ENCODE measurements at regions not wholly inside any gene's neighbourhood (a gene's known extent, or its start where the extent isn't known, plus 50 kb on each side); places are given as distances from the start of the nearest gene placed in this dataset.

DNA sequence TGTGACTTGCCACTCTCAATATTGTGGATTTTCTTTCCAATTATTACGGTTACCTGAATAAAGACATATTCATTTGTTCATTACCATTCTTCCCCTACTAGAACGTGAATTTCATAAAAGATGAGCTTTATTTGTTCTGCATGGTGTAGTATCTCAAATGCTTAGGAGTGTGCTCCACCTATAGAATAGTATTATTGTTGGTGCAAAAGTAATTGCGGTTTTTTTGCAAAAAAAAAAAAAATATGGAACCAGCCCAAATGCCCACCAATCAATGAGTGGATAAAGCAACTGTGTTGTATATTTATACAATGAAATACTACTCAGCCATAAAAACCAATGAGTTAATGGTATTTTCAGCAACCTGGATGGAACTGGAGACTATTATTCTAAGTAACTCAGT is 525.5 kb upstream of the PRKX start:
- Histone ChIP-seq H3K36me3 (ENCODE audit: control insufficient read depth, insufficient read depth, low read length) (no peaks in the 10 kb centered on the region), H3K4me1 (ENCODE audit: control insufficient read depth, insufficient read depth, low read length) (no peaks in the 10 kb centered on the region), H3K9me3 (ENCODE audit: control insufficient read depth, insufficient read depth, low read length) (no peaks in the 10 kb centered on the region), H3K9ac (ENCODE audit: low read depth, low read length) (no peak overlapping the region), H3K4me3 (ENCODE audit: low read depth, low read length) (no peak overlapping the region), H3K27me3 (ENCODE audit: control insufficient read depth, insufficient read depth, low read length) (no peaks in the 10 kb centered on the region)

DNA sequence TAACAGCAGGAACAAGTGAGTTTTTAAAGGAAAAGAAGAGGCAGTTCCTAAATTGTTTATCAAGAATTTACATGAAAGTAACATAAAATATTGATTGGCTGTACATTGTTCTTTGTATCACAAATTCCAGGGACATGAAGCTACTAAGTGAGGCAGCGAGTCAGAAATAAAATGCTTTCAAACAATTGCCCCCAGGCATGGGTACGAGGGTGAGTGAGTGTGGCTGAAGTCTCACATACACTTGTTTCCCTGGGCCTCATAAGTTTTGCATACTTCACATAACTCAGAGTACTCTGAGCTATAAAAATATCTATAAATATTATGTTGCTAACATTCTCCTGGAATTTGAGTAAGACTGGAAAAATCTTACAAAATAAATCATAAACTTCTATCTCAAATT is 511.6 kb upstream of the PRKX start:
- Histone ChIP-seq H3K4me3 (ENCODE audit: low read depth, low read length) (no peak overlapping the region), H3K4me1 (ENCODE audit: control insufficient read depth, insufficient read depth, low read length) (no peaks in the 10 kb centered on the region), H3K9ac (ENCODE audit: low read depth, low read length) (no peak overlapping the region), H3K27me3 (ENCODE audit: control insufficient read depth, insufficient read depth, low read length) (no peaks in the 10 kb centered on the region), H3K36me3 (ENCODE audit: control insufficient read depth, insufficient read depth, low read length) (no peaks in the 10 kb centered on the region), H3K9me3 (ENCODE audit: control insufficient read depth, insufficient read depth, low read length) (no peaks in the 10 kb centered on the region)

DNA sequence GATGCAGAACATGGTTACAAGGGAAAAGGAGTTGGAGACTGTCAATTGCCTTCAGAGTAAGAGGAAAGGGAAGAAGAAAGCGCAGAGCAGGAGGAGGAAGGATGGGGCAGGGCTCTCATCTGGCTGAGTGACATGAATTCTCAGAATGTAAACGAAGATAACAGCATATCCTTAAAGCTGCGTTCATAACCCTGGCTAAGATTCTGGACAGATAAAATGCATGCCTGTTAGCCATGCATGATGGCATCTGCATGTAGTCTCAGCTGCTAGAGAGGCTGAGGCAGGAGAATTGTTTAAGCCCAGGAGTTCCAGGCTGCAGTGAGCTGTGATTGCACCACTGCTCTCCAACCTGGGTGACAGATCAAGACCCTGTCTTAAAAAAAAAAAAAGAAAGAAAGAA is 493.5 kb upstream of the PRKX start:
- H3K4me3 ChIP-seq (ENCODE audit: low read depth, low read length): no peak overlapping the region
- H3K36me3 ChIP-seq (ENCODE audit: control insufficient read depth, insufficient read depth, low read length): no peaks in the 10 kb centered on the region
- H3K4me1 ChIP-seq (ENCODE audit: control insufficient read depth, insufficient read depth, low read length): no peaks in the 10 kb centered on the region
- H3K27me3 ChIP-seq (ENCODE audit: control insufficient read depth, insufficient read depth, low read length): no peaks in the 10 kb centered on the region
- H3K9me3 ChIP-seq (ENCODE audit: control insufficient read depth, insufficient read depth, low read length): no peaks in the 10 kb centered on the region
- H3K9ac ChIP-seq (ENCODE audit: low read depth, low read length): no peak overlapping the region

DNA sequence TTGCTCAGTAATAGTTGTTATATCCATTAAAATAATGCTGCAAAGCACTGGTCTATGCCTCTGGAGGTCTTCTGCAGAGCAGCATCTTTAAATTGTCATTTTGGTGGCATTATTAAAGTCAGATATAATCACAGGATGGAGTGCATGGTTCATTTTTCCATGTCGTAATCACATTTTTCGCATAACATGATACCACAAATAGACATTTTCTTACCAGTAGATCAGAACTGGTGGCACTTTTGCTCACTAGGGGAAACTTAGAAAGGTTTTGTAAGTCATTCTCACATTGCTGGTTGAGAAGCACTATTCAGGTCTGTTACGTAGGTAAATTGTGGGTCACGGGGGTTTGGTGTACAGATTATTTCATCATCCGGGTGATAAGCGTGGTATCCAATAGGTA is 484.5 kb upstream of the PRKX start:
- Histone ChIP-seq H3K4me3 (ENCODE audit: low read depth, low read length) (no peak overlapping the region), H3K27me3 (ENCODE audit: control insufficient read depth, insufficient read depth, low read length) (no peaks in the 10 kb centered on the region), H3K4me1 (ENCODE audit: control insufficient read depth, insufficient read depth, low read length) (no peaks in the 10 kb centered on the region), H3K9me3 (ENCODE audit: control insufficient read depth, insufficient read depth, low read length) (no peaks in the 10 kb centered on the region), H3K36me3 (ENCODE audit: control insufficient read depth, insufficient read depth, low read length) (no peaks in the 10 kb centered on the region), H3K9ac (ENCODE audit: low read depth, low read length) (no peak overlapping the region)

DNA sequence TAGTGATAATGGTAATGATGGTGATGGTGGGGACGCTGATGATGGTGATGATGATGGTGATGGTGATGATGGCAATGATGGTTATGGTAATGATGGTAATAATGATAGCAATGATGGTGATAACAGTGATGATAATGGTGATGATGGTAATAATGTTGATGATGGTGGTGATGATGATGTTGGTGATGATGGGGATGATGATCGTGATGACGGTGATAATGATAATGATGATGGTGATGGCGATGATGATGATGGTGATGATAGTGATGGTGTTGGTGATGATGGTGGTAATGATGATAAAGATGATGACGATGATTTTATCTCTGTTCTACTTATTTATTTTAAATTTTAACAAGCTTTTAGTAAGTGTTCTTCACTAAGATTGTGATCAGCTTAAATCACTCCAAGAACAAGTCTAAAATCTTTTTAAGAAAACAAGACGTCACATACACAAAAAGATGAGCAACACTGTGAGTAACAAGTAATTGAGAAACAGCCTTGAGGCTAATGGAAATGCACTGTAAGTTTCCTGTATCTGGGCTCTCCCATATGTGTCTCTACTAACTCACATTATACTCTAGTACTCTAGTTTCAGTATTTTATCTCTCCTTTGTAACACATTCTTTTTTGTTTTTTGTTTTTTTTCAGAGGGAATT is 480.2 kb upstream of the PRKX start:
- no peak overlapping the region for H3K9ac ChIP-seq (ENCODE audit: low read depth, low read length)
- H3K9me3 ChIP-seq (ENCODE audit: control insufficient read depth, insufficient read depth, low read length): no peaks in the 10 kb centered on the region
- H3K36me3 ChIP-seq (ENCODE audit: control insufficient read depth, insufficient read depth, low read length): no peaks in the 10 kb centered on the region
- no peak overlapping the region for H3K4me3 ChIP-seq (ENCODE audit: low read depth, low read length)
- no peaks in the 10 kb centered on the region for H3K27me3 ChIP-seq (ENCODE audit: control insufficient read depth, insufficient read depth, low read length)
- H3K4me1 ChIP-seq (ENCODE audit: control insufficient read depth, insufficient read depth, low read length): no peaks in the 10 kb centered on the region

DNA sequence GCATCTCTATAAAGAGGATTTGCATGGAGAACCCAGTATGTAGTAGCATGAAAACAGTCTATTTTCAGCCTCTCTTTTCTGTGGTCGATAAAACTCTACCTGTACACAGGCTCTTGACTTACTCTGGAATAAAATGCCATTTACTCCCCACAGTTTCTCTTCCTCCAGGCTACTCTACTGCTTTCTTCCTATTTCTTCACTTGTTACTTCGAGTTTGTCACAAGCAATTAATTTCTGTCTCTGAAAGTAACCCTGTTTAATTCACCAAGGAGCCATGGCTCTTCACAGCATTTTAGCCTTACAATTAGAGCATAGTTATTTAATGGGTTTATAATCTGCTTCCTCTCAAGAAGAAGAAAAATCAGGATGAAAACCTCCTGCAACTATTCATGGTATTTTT is 472.9 kb upstream of the PRKX start:
- peaks cover 12% of the 10 kb centered on the region for H3K4me1 ChIP-seq (ENCODE audit: control insufficient read depth, insufficient read depth, low read length)
- no peaks in the 10 kb centered on the region for H3K27me3 ChIP-seq (ENCODE audit: control insufficient read depth, insufficient read depth, low read length)
- H3K36me3 ChIP-seq (ENCODE audit: control insufficient read depth, insufficient read depth, low read length): no peaks in the 10 kb centered on the region
- no peak overlapping the region for H3K4me3 ChIP-seq (ENCODE audit: low read depth, low read length)
- H3K9ac ChIP-seq (ENCODE audit: low read depth, low read length): no peak overlapping the region
- H3K9me3 ChIP-seq (ENCODE audit: control insufficient read depth, insufficient read depth, low read length): no peaks in the 10 kb centered on the region

DNA sequence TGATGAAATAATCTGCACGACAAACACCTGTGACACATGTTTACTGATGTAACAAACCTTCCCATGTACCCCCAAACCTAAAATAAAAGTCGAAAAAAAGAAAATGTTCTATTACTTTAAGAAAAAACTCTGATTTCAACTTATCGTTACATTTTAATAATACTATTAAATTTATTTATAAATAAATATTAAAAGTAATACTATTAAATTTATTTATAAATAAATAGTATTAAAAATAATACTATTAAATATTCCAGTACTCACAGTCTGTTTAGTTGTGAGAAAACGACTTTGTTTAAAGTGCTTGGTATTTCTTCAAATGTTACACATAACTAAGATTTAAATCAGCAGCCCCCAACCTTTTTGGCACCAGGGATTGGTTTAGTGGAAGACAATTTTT is 471.6 kb upstream of the PRKX start:
- peaks cover 14% of the 10 kb centered on the region for H3K4me1 ChIP-seq (ENCODE audit: control insufficient read depth, insufficient read depth, low read length)
- H3K9ac ChIP-seq (ENCODE audit: low read depth, low read length): no peak overlapping the region
- H3K9me3 ChIP-seq (ENCODE audit: control insufficient read depth, insufficient read depth, low read length): no peaks in the 10 kb centered on the region
- no peaks in the 10 kb centered on the region for H3K36me3 ChIP-seq (ENCODE audit: control insufficient read depth, insufficient read depth, low read length)
- H3K27me3 ChIP-seq (ENCODE audit: control insufficient read depth, insufficient read depth, low read length): no peaks in the 10 kb centered on the region
- H3K4me3 ChIP-seq (ENCODE audit: low read depth, low read length): no peak overlapping the region

DNA sequence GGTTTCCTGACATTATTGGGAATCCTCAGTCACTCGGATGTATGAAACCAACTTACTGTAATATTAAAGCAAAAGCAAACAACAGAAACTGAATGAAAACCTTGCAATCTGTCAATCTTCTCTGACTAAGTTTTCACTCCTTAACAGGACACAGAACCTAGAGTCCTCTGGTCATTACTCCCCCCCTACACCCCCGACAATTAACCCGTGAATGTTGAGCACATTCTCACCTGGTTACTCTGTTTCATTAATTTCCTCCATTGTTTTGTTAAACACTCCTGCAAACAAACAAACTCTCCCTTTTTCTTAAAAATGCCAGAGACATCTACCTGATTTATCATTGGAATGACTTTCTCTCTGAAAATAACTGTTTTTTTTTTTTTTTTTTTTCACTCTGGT is 469.0 kb upstream of the PRKX start:
- H3K4me1 ChIP-seq (ENCODE audit: control insufficient read depth, insufficient read depth, low read length): peaks cover 20% of the 10 kb centered on the region

DNA sequence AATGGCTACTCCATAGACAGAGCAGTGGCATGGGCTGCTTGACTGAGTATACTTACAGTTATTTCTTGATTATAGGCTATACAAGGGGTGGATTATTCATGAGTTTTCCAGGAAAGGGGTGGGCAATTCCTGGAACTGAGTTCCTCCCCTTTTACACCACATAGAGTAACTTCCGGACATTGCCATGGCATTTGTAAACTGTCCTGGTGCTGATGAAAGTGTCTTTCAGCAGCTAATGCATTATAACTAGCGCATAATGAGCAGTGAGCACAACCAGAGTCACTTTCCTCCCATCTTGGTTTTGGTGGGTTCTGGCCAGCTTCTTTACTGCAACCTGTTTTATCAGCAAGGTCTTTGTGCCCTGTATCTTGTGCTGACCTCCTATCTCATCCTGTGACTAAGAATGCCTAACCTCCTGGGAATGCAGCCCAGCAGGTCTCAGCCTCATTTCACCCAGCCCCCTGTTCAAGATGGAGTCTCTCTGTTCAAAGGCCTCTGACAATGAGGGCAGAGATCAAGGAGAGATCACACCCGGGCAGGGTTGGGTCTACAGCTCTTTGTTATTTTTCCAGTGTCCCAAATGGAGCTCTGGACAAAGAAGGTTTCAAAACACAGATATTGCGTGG is 468.4 kb upstream of the PRKX start:
- H3K9ac ChIP-seq (ENCODE audit: low read depth, low read length): no peak overlapping the region

More for the DNA sequence above, 469.0 kb upstream of the PRKX start:
- H3K4me3 ChIP-seq (ENCODE audit: low read depth, low read length): no peak overlapping the region
- H3K27me3 ChIP-seq (ENCODE audit: control insufficient read depth, insufficient read depth, low read length): no peaks in the 10 kb centered on the region
- H3K36me3 ChIP-seq (ENCODE audit: control insufficient read depth, insufficient read depth, low read length): no peaks in the 10 kb centered on the region
- H3K9ac ChIP-seq (ENCODE audit: low read depth, low read length): no peak overlapping the region
- no peaks in the 10 kb centered on the region for H3K9me3 ChIP-seq (ENCODE audit: control insufficient read depth, insufficient read depth, low read length)

DNA sequence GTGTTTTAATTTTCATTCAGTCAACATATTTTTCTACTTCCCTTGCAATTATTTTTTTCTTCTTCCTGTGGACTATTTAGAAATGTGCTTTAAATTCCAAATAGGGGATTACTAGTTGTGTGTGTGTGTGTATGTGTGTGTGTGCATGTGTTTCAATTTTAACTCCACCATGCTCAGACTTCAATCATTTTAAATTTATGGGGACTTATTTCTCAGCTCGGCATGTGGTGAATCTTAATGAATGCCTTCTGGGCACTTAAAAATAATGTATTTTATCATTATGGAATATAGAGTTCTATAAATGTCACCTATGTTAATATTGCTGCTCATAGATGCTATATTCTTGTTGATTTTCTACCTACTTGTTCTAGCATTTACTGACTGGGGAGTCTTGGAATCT is 465.6 kb upstream of the PRKX start:
- Histone ChIP-seq H3K9ac (ENCODE audit: low read depth, low read length) (no peak overlapping the region), H3K4me1 (ENCODE audit: control insufficient read depth, insufficient read depth, low read length) (peaks cover 20% of the 10 kb centered on the region), H3K27me3 (ENCODE audit: control insufficient read depth, insufficient read depth, low read length) (no peaks in the 10 kb centered on the region), H3K36me3 (ENCODE audit: control insufficient read depth, insufficient read depth, low read length) (no peaks in the 10 kb centered on the region), H3K4me3 (ENCODE audit: low read depth, low read length) (no peak overlapping the region), H3K9me3 (ENCODE audit: control insufficient read depth, insufficient read depth, low read length) (no peaks in the 10 kb centered on the region)

More for the DNA sequence above, 468.4 kb upstream of the PRKX start:
- Histone ChIP-seq H3K4me1 (ENCODE audit: control insufficient read depth, insufficient read depth, low read length) (peaks cover 20% of the 10 kb centered on the region), H3K9me3 (ENCODE audit: control insufficient read depth, insufficient read depth, low read length) (no peaks in the 10 kb centered on the region), H3K27me3 (ENCODE audit: control insufficient read depth, insufficient read depth, low read length) (no peaks in the 10 kb centered on the region), H3K4me3 (ENCODE audit: low read depth, low read length) (no peak overlapping the region), H3K36me3 (ENCODE audit: control insufficient read depth, insufficient read depth, low read length) (no peaks in the 10 kb centered on the region)

DNA sequence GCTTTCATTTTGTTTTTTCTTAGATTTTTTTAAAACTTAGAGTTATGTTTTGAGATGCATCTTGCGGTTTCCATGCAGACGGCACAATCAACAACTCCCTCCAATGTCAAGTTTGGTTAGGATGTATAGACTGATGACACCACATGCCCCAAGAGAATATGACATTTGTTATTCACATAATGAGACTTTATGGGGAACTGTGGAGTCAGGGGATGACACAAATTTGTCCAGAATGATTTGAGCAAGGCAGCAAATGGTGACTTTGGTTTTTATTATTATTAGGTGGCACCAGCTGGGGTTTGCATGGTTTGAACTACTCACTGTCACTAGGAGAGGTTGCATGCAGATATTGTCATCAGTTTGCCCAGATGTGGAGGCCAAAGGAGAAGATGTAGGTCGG is 461.8 kb upstream of the PRKX start:
- Histone ChIP-seq H3K9ac (ENCODE audit: low read depth, low read length) (no peak overlapping the region), H3K27me3 (ENCODE audit: control insufficient read depth, insufficient read depth, low read length) (no peaks in the 10 kb centered on the region), H3K4me3 (ENCODE audit: low read depth, low read length) (no peak overlapping the region), H3K4me1 (ENCODE audit: control insufficient read depth, insufficient read depth, low read length) (peaks cover 5% of the 10 kb centered on the region), H3K36me3 (ENCODE audit: control insufficient read depth, insufficient read depth, low read length) (no peaks in the 10 kb centered on the region), H3K9me3 (ENCODE audit: control insufficient read depth, insufficient read depth, low read length) (no peaks in the 10 kb centered on the region)

DNA sequence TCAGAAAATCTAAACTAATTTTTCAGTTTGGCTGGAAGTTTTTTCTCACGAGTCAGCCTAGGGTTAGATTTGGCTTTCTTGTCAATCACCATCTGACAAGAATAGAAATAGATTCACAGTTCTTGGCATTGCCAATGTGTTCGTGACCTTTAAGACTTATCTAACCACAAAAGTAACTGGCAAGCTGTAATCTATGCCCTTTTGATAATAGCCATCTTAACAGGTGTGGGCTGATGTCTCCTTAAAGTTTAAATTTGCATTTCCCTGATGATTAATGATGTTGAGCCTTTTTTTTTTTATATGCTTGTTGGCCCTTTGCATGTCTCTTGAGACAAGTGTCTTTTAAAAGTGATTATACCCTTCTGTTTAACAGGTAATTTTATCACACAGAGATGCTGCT is 460.3 kb upstream of the PRKX start:
- Histone ChIP-seq H3K4me1 (ENCODE audit: control insufficient read depth, insufficient read depth, low read length) (no peaks in the 10 kb centered on the region), H3K27me3 (ENCODE audit: control insufficient read depth, insufficient read depth, low read length) (no peaks in the 10 kb centered on the region), H3K36me3 (ENCODE audit: control insufficient read depth, insufficient read depth, low read length) (no peaks in the 10 kb centered on the region), H3K4me3 (ENCODE audit: low read depth, low read length) (no peak overlapping the region), H3K9me3 (ENCODE audit: control insufficient read depth, insufficient read depth, low read length) (no peaks in the 10 kb centered on the region), H3K9ac (ENCODE audit: low read depth, low read length) (no peak overlapping the region)
